ENCODE measurements at regions not wholly inside any gene's neighbourhood (a gene's known extent, or its start where the extent isn't known, plus 50 kb on each side); places are given as distances from the start of the nearest gene placed in this dataset.
"Not testable (repeated sequence)": the region's sequence is repeated elsewhere in the genome, so short reads cannot be mapped to it uniquely, and the experiment has no call there.

- not testable (repeated sequence) for DNase-seq
These were observed 227.1 kb upstream of the NBPF12 start for GRCh38 chr1:146710838-146711521.

GRCh38 chr1:146709302-146709701 lies 228.8 kb upstream of the NBPF12 start:
- DNase-seq, result not testable (repeated sequence)

GRCh38 chr1:146704162-146704724 lies 233.9 kb upstream of the NBPF12 start:
- DNase-seq, result not testable (repeated sequence)

- DNase-seq, result not testable (repeated sequence)
These were observed 236.8 kb upstream of the NBPF12 start for GRCh38 chr1:146701320-146701719.

- DNase-seq, result not testable (repeated sequence)
These were observed 242.7 kb upstream of the NBPF12 start for GRCh38 chr1:146695388-146695787.

GRCh38 chr1:146691798-146692197 lies 246.3 kb upstream of the NBPF12 start:
- DNase-seq, result not testable (repeated sequence)

GRCh38 chr1:146688893-146689292 lies 249.2 kb upstream of the NBPF12 start:
- DNase-seq, result not testable (repeated sequence)

- not testable (repeated sequence) for DNase-seq
These were observed 251.3 kb upstream of the NBPF12 start for GRCh38 chr1:146686777-146687366.

- not testable (repeated sequence) for DNase-seq
These were observed 255.0 kb upstream of the NBPF12 start for GRCh38 chr1:146683126-146683429.

- DNase-seq, result not testable (repeated sequence)
These were observed 255.6 kb upstream of the NBPF12 start for GRCh38 chr1:146682227-146683125.

GRCh38 chr1:146673729-146674299 lies 264.3 kb upstream of the NBPF12 start:
- DNase-seq, result not testable (repeated sequence)

GRCh38 chr1:146672608-146673007 lies 265.5 kb upstream of the NBPF12 start:
- not testable (repeated sequence) for DNase-seq

- not testable (repeated sequence) for DNase-seq
These were observed 266.5 kb upstream of the NBPF12 start for GRCh38 chr1:146671588-146671987.

GRCh38 chr1:146670832-146671566 lies 267.1 kb upstream of the NBPF12 start:
- DNase-seq, result not testable (repeated sequence)

GRCh38 chr1:146666275-146666674 lies 271.8 kb upstream of the NBPF12 start:
- not testable (repeated sequence) for DNase-seq

GRCh38 chr1:146660242-146660641 lies 277.9 kb upstream of the NBPF12 start:
- DNase-seq, result not testable (repeated sequence)

GRCh38 chr1:146656356-146657060 lies 281.6 kb upstream of the NBPF12 start:
- not testable (repeated sequence) for DNase-seq

- not testable (repeated sequence) for DNase-seq
These were observed 283.4 kb upstream of the NBPF12 start for GRCh38 chr1:146654763-146655162.

- DNase-seq, result not testable (repeated sequence)
These were observed 292.0 kb upstream of the NBPF12 start for GRCh38 chr1:146645978-146646604.

- not testable (repeated sequence) for DNase-seq
These were observed 296.6 kb upstream of the NBPF12 start for GRCh38 chr1:146641534-146641933.

GRCh38 chr1:146640671-146641070 lies 297.5 kb upstream of the NBPF12 start:
- peak; percentile 18 for DNase-seq

Data from DMS153 (cell line).